NCI-H2107 (cell line): ENCODE measurements at regions not wholly inside any gene's neighbourhood (a gene's known extent, or its start where the extent isn't known, plus 50 kb on each side); places are given as distances from the start of the nearest gene placed in this dataset.
A peak's percentile ranks its signal among the peaks of the same experiment; 100 is the strongest.
"Not testable (repeated sequence)": the region's sequence is repeated elsewhere in the genome, so short reads cannot be mapped to it uniquely, and the experiment has no call there.

Experiments used
- DNase-seq: peaks from one replicate; lab custom pipeline; 2025; lab: John Stamatoyannopoulos, UW

- not testable (repeated sequence) for DNase-seq
These were observed 171.8 kb downstream of the NPIPB11 start for GRCh38 chr16:29234536-29235275.

GRCh38 chr16:29233705-29234404 lies 172.7 kb downstream of the NPIPB11 start:
- DNase-seq = not testable (repeated sequence)

GRCh38 chr16:29232811-29233704 lies 173.5 kb downstream of the NPIPB11 start:
- DNase-seq = no peak

- not testable (repeated sequence) for DNase-seq
These were observed 174.3 kb downstream of the NPIPB11 start for GRCh38 chr16:29232160-29232705.

- DNase-seq = no peak
These were observed 175.3 kb downstream of the NPIPB11 start for GRCh38 chr16:29231244-29231643.

GRCh38 chr16:29230671-29231096 lies 175.8 kb downstream of the NPIPB11 start:
- DNase-seq = peak; percentile 1

- not testable (repeated sequence) for DNase-seq
These were observed 176.4 kb downstream of the NPIPB11 start for GRCh38 chr16:29230006-29230668.

- not testable (repeated sequence) for DNase-seq
These were observed 176.9 kb downstream of the NPIPB11 start for GRCh38 chr16:29229616-29230005.

- not testable (repeated sequence) for DNase-seq
These were observed 177.6 kb downstream of the NPIPB11 start for GRCh38 chr16:29228664-29229611.

- peak; percentile 16 for DNase-seq
These were observed 178.5 kb downstream of the NPIPB11 start for GRCh38 chr16:29227751-29228663.

- DNase-seq = no peak
These were observed 179.7 kb downstream of the NPIPB11 start for GRCh38 chr16:29226782-29227181.

GRCh38 chr16:29224675-29225074 lies 181.8 kb downstream of the NPIPB11 start:
- DNase-seq = not testable (repeated sequence)

- DNase-seq = not testable (repeated sequence)
These were observed 183.9 kb downstream of the NPIPB11 start for GRCh38 chr16:29222615-29223014.

GRCh38 chr16:29222008-29222407 lies 184.5 kb downstream of the NPIPB11 start:
- not testable (repeated sequence) for DNase-seq

- DNase-seq = not testable (repeated sequence)
These were observed 185.1 kb downstream of the NPIPB11 start for GRCh38 chr16:29221281-29221955.

GRCh38 chr16:29220647-29221191 lies 185.8 kb downstream of the NPIPB11 start:
- not testable (repeated sequence) for DNase-seq

GRCh38 chr16:29219966-29220646 lies 186.4 kb downstream of the NPIPB11 start:
- DNase-seq = not testable (repeated sequence)

GRCh38 chr16:29219562-29219961 lies 186.9 kb downstream of the NPIPB11 start:
- not testable (repeated sequence) for DNase-seq
